ENCODE measurements at regions not wholly inside any gene's neighbourhood (a gene's known extent, or its start where the extent isn't known, plus 50 kb on each side); places are given as distances from the start of the nearest gene placed in this dataset.

- Mint-ChIP-seq H3K27me3 (no peaks in the 10 kb centered on the region), H3K9me3 (peaks cover 15% of the 10 kb centered on the region), H3K4me1 (ENCODE audit: low read depth in 2 of 2) (no peaks in the 10 kb centered on the region), H3K4me3 (no peak overlapping the region), H3K36me3 (no peaks in the 10 kb centered on the region), H3K27ac (no peak overlapping the region)
- no peak for ATAC-seq
- no peak for DNase-seq (ENCODE audit: low spot score)
Observed at GRCh38 chr4:188197566-188197965, 58.3 kb downstream of the TRIML1 start.

GRCh38 chr4:188198982-188199792 lies 59.9 kb downstream of the TRIML1 start:
- Mint-ChIP-seq H3K27ac (no peak overlapping the region), H3K36me3 (no peaks in the 10 kb centered on the region), H3K4me1 (ENCODE audit: low read depth in 2 of 2) (no peaks in the 10 kb centered on the region), H3K4me3 (no peak overlapping the region), H3K9me3 (peaks cover 18% of the 10 kb centered on the region), H3K27me3 (no peaks in the 10 kb centered on the region)
- ATAC-seq (no peak), DNase-seq (ENCODE audit: low spot score) (no peak)

DNA sequence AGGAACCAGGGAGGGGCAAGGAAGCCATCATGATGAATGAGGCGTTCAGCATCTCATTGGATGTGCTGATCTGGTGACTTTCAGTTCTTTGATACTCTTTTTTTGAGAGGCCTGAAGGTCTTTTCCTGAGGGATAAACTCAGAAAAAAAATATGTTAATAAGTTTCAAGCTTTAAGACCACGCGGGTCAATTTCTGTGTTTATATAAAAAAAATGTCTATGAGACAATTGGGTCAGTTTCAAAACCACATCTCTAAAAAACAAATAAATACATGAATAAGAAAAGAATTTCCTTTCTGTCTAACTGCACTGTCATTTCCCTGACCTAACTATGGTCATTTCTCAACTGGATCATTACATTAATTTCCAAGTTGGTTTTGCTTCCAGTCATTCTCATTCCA lies 62.6 kb downstream of the TRIML1 start:
- no peak overlapping the region for H3K27ac Mint-ChIP-seq
- H3K9me3 Mint-ChIP-seq = peaks cover 21% of the 10 kb centered on the region
- no peaks in the 10 kb centered on the region for H3K4me1 Mint-ChIP-seq (ENCODE audit: low read depth in 2 of 2)
- DNase-seq (ENCODE audit: low spot score) (no peak), ATAC-seq (no peak)
- H3K27me3 Mint-ChIP-seq = no peaks in the 10 kb centered on the region
- no peak overlapping the region for H3K4me3 Mint-ChIP-seq
- no peaks in the 10 kb centered on the region for H3K36me3 Mint-ChIP-seq

DNA sequence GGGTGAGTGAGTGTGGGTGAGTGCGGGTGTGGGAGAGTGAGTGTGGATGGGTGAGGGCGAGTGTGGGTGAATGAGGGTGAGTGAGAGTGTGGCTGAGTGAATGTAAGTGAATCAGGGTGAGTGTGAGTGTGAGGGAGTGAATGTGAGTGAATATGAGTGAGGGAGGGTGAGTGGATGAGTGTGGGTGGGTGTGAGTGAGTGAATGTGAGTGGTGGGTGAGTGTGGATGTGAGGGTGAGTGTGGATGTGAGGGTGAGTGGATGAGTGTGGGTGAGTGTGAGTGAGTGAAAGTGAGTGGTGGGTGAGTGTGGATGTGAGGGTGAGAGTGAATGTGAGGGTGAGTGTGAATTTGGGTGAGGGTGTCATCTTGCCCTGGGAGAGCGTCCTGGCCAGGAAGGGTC lies 67.5 kb downstream of the TRIML1 start:
- Mint-ChIP-seq H3K27ac (no peak overlapping the region), H3K4me1 (ENCODE audit: low read depth in 2 of 2) (no peaks in the 10 kb centered on the region), H3K4me3 (no peak overlapping the region), H3K36me3 (no peaks in the 10 kb centered on the region), H3K9me3 (peaks cover 21% of the 10 kb centered on the region), H3K27me3 (no peaks in the 10 kb centered on the region)
- no peak for ATAC-seq
- DNase-seq (ENCODE audit: low spot score) = no peak

GRCh38 chr4:188214861-188215260 lies 75.6 kb downstream of the TRIML1 start:
- Mint-ChIP-seq H3K4me3 (no peak overlapping the region), H3K27me3 (no peaks in the 10 kb centered on the region), H3K4me1 (ENCODE audit: low read depth in 2 of 2) (no peaks in the 10 kb centered on the region), H3K9me3 (peaks cover 11% of the 10 kb centered on the region), H3K27ac (no peak overlapping the region), H3K36me3 (peaks cover 5% of the 10 kb centered on the region)
- ATAC-seq (no peak), DNase-seq (ENCODE audit: low spot score) (no peak)

- Mint-ChIP-seq H3K4me3 (no peak overlapping the region), H3K36me3 (peaks cover 5% of the 10 kb centered on the region)
- no peak for DNase-seq (ENCODE audit: low spot score)
Observed at GRCh38 chr4:188218392-188218791, 79.2 kb downstream of the TRIML1 start.

GRCh38 chr4:188220006-188220405 lies 80.8 kb downstream of the TRIML1 start:
- peaks cover 6% of the 10 kb centered on the region for H3K9me3 Mint-ChIP-seq
- DNase-seq (ENCODE audit: low spot score) (no peak), ATAC-seq (no peak)
- H3K36me3 Mint-ChIP-seq = peaks cover 5% of the 10 kb centered on the region
- H3K4me3 Mint-ChIP-seq = no peak overlapping the region
- H3K27ac Mint-ChIP-seq = no peak overlapping the region
- H3K27me3 Mint-ChIP-seq = no peaks in the 10 kb centered on the region
- no peaks in the 10 kb centered on the region for H3K4me1 Mint-ChIP-seq (ENCODE audit: low read depth in 2 of 2)

More at GRCh38 chr4:188218392-188218791, 79.2 kb downstream of the TRIML1 start:
- Mint-ChIP-seq H3K27me3 (no peaks in the 10 kb centered on the region), H3K27ac (no peak overlapping the region), H3K9me3 (peaks cover 10% of the 10 kb centered on the region), H3K4me1 (ENCODE audit: low read depth in 2 of 2) (no peaks in the 10 kb centered on the region)
- ATAC-seq = no peak

GRCh38 chr4:188221090-188221489 lies 81.8 kb downstream of the TRIML1 start:
- Mint-ChIP-seq H3K27me3 (no peaks in the 10 kb centered on the region), H3K27ac (no peak overlapping the region), H3K4me1 (ENCODE audit: low read depth in 2 of 2) (no peaks in the 10 kb centered on the region), H3K9me3 (peaks cover 9% of the 10 kb centered on the region), H3K36me3 (peaks cover 9% of the 10 kb centered on the region), H3K4me3 (no peak overlapping the region)
- no peak for ATAC-seq
- no peak for DNase-seq (ENCODE audit: low spot score)

DNA sequence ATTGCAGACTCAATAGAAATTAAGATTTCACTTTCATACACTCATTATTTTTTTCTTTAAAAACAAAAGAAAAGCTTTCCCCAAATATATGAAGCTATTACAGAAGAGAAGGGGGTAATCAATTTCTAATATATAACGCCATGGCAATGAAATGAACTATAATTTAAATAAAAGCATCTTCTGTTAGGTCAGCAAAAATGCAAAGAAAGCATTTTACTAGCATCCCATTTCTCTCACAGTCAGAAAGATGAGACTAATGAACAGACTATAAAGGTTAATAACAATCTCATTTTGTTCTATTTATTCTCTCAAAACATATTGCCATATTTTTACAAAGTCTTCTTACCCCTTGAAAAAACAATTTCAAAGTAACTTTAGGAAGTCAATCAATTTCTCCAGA lies 89.0 kb downstream of the TRIML1 start:
- no peak overlapping the region for H3K27ac Mint-ChIP-seq
- no peak overlapping the region for H3K4me3 Mint-ChIP-seq
- peaks cover 4% of the 10 kb centered on the region for H3K36me3 Mint-ChIP-seq
- ATAC-seq (no peak), DNase-seq (ENCODE audit: low spot score) (no peak)
- peaks cover 10% of the 10 kb centered on the region for H3K9me3 Mint-ChIP-seq
- no peaks in the 10 kb centered on the region for H3K27me3 Mint-ChIP-seq
- no peaks in the 10 kb centered on the region for H3K4me1 Mint-ChIP-seq (ENCODE audit: low read depth in 2 of 2)

DNA sequence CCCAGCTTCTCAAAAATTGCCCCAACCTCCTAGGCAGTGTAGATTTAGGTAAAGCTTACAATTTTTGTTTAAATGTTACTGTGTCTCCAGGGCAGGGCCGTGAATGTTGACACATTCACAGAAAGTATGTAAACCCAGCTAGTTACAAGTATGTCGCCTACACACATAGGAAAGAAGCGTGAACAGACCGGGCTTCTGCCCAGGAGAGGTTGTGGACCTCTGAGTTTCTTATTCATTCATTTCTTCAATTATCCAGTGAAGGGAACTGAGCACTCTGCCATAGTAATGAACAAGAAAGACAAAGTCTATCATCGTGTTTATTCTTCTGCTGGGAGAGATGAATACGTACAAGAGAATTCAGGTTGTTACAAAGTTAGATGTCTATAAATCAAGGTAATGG lies 93.2 kb downstream of the TRIML1 start:
- no peaks in the 10 kb centered on the region for H3K27me3 Mint-ChIP-seq
- H3K4me3 Mint-ChIP-seq = no peak overlapping the region
- no peaks in the 10 kb centered on the region for H3K36me3 Mint-ChIP-seq
- no peak overlapping the region for H3K27ac Mint-ChIP-seq
- peaks cover 6% of the 10 kb centered on the region for H3K9me3 Mint-ChIP-seq
- no peak for ATAC-seq
- no peak for DNase-seq (ENCODE audit: low spot score)
- no peaks in the 10 kb centered on the region for H3K4me1 Mint-ChIP-seq (ENCODE audit: low read depth in 2 of 2)

GRCh38 chr4:188242041-188242440 lies 102.8 kb downstream of the TRIML1 start:
- no peak overlapping the region for H3K27ac Mint-ChIP-seq
- no peaks in the 10 kb centered on the region for H3K27me3 Mint-ChIP-seq
- no peaks in the 10 kb centered on the region for H3K36me3 Mint-ChIP-seq
- peaks cover 4% of the 10 kb centered on the region for H3K9me3 Mint-ChIP-seq
- DNase-seq (ENCODE audit: low spot score) (no peak), ATAC-seq (no peak)
- H3K4me1 Mint-ChIP-seq (ENCODE audit: low read depth in 2 of 2) = no peaks in the 10 kb centered on the region
- H3K4me3 Mint-ChIP-seq = no peak overlapping the region

DNA sequence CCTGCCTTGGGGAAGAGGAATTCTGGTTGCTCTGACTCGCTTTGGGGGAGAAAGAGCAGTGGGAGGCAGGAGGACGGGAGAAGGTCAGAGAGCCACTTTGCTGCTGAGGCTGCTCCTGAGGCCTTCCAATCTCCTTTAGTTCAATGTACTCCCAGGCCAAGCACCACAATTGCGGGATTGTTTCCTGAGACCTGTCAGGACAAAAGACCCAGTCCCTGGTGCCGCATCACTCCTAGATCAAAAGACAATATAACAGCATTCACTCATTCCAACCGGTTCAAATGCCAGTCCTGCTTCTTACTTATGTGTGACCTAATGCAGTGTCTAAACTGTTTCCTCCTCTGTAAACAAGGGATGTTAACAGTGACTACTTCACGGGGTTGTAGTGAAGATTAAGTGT lies 106.4 kb downstream of the TRIML1 start:
- peaks cover 4% of the 10 kb centered on the region for H3K9me3 Mint-ChIP-seq
- H3K4me1 Mint-ChIP-seq (ENCODE audit: low read depth in 2 of 2) = no peaks in the 10 kb centered on the region

GRCh38 chr4:188246488-188246887 lies 107.2 kb downstream of the TRIML1 start:
- Mint-ChIP-seq H3K36me3 (no peaks in the 10 kb centered on the region), H3K4me3 (no peak overlapping the region), H3K9me3 (peaks cover 9% of the 10 kb centered on the region), H3K27ac (no peak overlapping the region), H3K27me3 (no peaks in the 10 kb centered on the region), H3K4me1 (ENCODE audit: low read depth in 2 of 2) (no peaks in the 10 kb centered on the region)
- ATAC-seq (no peak), DNase-seq (ENCODE audit: low spot score) (no peak)

More for the DNA sequence above, 106.4 kb downstream of the TRIML1 start:
- Mint-ChIP-seq H3K36me3 (no peaks in the 10 kb centered on the region), H3K27me3 (no peaks in the 10 kb centered on the region), H3K4me3 (no peak overlapping the region), H3K27ac (no peak overlapping the region)
- DNase-seq (ENCODE audit: low spot score) (no peak), ATAC-seq (no peak)

GRCh38 chr4:188254211-188254610 lies 115.0 kb downstream of the TRIML1 start:
- Mint-ChIP-seq H3K9me3 (peaks cover 16% of the 10 kb centered on the region), H3K27me3 (no peaks in the 10 kb centered on the region), H3K4me1 (ENCODE audit: low read depth in 2 of 2) (no peaks in the 10 kb centered on the region), H3K27ac (no peak overlapping the region), H3K4me3 (no peak overlapping the region), H3K36me3 (peaks cover 7% of the 10 kb centered on the region)
- DNase-seq (ENCODE audit: low spot score) = no peak
- no peak for ATAC-seq

GRCh38 chr4:188262464-188262863 lies 123.2 kb downstream of the TRIML1 start:
- Mint-ChIP-seq H3K4me1 (ENCODE audit: low read depth in 2 of 2) (no peaks in the 10 kb centered on the region), H3K4me3 (no peak overlapping the region), H3K9me3 (peaks cover 23% of the 10 kb centered on the region), H3K27me3 (no peaks in the 10 kb centered on the region), H3K36me3 (peaks cover 6% of the 10 kb centered on the region), H3K27ac (no peak overlapping the region)
- DNase-seq (ENCODE audit: low spot score) (no peak), ATAC-seq (no peak)

Data from natural killer cell treated with Interleukin-12 subunit alpha and Interleukin-12 subunit beta and Interleukin-15 and Interleukin-18, amount 100 ng/mL, for 72 hours (primary cell).